Kidney epithelial cell (primary cell): ENCODE measurements at regions not wholly inside any gene's neighbourhood (a gene's known extent, or its start where the extent isn't known, plus 50 kb on each side); places are given as distances from the start of the nearest gene placed in this dataset.
A peak's percentile ranks its signal among the peaks of the same experiment; 100 is the strongest.

ENCODE experiments used
- DNase-seq: peaks from one replicate; pipeline ENCODE4 v3.0.0-alpha.2; 2010; ENCODE audit warnings: low read depth
- H3K27me3 ChIP-seq: 2 replicates; pipeline ENCODE4 v1.6.0; 2011; ENCODE audit warnings: low read length; ENCODE audit not compliant: control insufficient read depth, insufficient read depth
- H3K36me3 ChIP-seq: 2 replicates; pipeline ENCODE4 v1.5.1; 2011; ENCODE audit warnings: low read length; ENCODE audit not compliant: control insufficient read depth, insufficient read depth
- H3K4me3 ChIP-seq: 2 replicates; pipeline ENCODE4 v1.5.1; 2011; ENCODE audit warnings: low read depth, mild to moderate bottlenecking, control low read depth, low read length
- TF ChIP-seq, protein P1 (sequence below): IDR thresholded peaks from 2 replicates; pipeline ENCODE4 v1.5.1; 2011; ENCODE audit warnings: mild to moderate bottlenecking, moderate library complexity, low read length, control low read depth, inconsistent platforms; ENCODE audit not compliant: insufficient read depth, poor library complexity, severe bottlenecking

DNA sequence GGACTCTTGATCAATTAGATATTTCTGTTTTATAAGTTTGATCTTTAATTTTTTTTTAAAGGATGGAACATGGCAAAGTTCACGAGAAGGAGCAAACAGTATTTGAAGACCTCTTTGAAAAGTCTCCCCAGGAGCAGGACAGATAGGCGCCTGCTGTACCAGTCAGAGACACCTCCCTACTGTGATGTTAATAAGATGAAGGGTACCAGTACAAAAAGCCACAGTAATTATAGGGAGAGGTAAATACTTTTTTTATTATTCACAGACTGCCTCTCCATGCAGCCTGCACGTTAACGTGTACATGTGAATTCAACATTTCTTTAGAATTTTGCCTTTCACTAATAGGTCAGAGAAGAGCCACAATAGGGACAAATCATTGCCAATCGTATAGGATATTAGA, 146.5 kb upstream of the CDH6 start:
- H3K36me3 ChIP-seq: no peaks in the 10 kb centered on the region
- DNase-seq: no peak
- H3K4me3 ChIP-seq: no peak overlapping the region
- H3K27me3 ChIP-seq: no peaks in the 10 kb centered on the region
- TF ChIP-seq, protein P1, sequence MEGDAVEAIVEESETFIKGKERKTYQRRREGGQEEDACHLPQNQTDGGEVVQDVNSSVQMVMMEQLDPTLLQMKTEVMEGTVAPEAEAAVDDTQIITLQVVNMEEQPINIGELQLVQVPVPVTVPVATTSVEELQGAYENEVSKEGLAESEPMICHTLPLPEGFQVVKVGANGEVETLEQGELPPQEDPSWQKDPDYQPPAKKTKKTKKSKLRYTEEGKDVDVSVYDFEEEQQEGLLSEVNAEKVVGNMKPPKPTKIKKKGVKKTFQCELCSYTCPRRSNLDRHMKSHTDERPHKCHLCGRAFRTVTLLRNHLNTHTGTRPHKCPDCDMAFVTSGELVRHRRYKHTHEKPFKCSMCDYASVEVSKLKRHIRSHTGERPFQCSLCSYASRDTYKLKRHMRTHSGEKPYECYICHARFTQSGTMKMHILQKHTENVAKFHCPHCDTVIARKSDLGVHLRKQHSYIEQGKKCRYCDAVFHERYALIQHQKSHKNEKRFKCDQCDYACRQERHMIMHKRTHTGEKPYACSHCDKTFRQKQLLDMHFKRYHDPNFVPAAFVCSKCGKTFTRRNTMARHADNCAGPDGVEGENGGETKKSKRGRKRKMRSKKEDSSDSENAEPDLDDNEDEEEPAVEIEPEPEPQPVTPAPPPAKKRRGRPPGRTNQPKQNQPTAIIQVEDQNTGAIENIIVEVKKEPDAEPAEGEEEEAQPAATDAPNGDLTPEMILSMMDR: no peak

DNA sequence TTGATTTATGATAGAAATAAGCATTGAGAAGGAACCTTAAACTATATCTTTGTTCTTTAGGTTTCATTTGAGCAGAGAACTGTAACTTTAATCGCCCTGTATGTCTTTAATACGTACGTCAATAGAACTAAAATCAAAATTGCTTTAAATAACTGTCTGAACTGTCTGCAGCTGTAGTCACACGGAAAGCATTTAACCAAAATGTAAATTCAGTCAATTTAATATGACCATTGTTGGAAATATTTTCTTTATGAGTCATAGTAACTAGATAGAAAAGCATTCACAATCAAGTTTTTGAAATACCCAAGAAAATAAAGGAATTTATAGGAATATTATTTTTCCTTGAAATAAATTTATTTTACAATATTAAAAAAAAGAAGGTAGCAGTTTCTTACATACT, 157.1 kb upstream of the CDH6 start:
- TF ChIP-seq, protein P1: no peak
- DNase-seq: no peak
- no peak overlapping the region for H3K4me3 ChIP-seq
- H3K36me3 ChIP-seq: no peaks in the 10 kb centered on the region
- H3K27me3 ChIP-seq: no peaks in the 10 kb centered on the region

DNA sequence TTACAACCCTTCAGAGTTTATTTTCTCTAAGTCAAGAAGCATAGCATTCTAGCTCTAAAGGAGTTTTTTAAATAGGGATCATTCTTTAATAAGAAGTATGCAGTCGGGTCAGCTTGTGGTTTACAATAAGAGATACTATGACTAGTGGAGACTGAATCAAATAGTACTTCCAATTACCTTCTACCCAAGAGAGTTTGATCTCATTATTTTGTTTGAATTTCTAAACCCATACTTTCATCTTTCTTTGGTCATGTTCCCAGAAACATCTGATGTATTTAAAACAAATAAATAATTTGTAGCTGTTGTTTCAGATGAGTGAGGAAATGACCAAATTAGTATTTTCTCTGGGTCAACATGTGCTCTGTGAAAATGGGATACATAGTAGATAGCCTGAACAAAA, 160.2 kb upstream of the CDH6 start:
- Histone ChIP-seq H3K4me3 (no peak overlapping the region), H3K27me3 (no peaks in the 10 kb centered on the region), H3K36me3 (no peaks in the 10 kb centered on the region)
- TF ChIP-seq, protein P1: no peak
- DNase-seq: no peak

DNA sequence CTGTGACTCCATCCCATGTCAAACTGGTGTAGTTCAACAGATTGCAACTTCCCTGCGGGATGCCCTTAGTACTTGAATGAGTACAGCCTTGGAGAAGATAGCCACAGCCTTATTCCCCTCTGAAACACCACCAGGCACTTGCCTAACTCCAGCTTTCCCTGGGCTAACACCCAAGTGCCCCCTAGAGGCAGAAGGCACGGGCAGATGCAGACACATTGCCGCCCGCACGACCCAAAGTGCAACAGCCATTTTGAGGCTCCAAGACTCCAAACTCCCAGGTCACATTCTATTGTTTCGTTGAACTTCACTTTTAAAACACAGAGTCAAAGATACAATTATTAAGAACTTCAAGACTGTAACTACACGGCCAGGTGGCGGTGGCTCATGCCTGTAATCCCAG, 163.6 kb upstream of the CDH6 start:
- TF ChIP-seq, protein P1: no peak
- DNase-seq: no peak
- H3K4me3 ChIP-seq: no peak overlapping the region
- no peaks in the 10 kb centered on the region for H3K36me3 ChIP-seq
- no peaks in the 10 kb centered on the region for H3K27me3 ChIP-seq

DNA sequence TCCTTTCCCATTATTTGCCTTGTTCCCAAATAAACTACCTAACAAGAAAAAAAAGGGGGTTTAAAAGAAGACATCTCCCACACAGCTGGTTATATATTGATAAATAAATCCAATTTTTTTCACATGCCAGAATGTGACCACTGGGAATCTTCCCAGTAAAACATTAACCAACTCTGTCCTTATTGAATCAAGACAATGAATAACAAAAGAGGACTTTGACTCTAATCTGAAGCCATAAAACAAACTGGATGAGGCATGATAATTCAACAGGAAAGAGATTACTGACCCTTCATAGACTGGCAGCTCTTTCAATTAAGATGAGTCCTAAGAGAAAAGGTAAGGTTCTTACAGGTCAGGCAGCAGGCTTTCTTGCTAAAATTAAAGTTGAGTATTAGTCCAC, 165.8 kb upstream of the CDH6 start:
- no peaks in the 10 kb centered on the region for H3K27me3 ChIP-seq
- H3K4me3 ChIP-seq: no peak overlapping the region
- TF ChIP-seq, protein P1: no peak
- no peaks in the 10 kb centered on the region for H3K36me3 ChIP-seq
- DNase-seq: peak; percentile 50

DNA sequence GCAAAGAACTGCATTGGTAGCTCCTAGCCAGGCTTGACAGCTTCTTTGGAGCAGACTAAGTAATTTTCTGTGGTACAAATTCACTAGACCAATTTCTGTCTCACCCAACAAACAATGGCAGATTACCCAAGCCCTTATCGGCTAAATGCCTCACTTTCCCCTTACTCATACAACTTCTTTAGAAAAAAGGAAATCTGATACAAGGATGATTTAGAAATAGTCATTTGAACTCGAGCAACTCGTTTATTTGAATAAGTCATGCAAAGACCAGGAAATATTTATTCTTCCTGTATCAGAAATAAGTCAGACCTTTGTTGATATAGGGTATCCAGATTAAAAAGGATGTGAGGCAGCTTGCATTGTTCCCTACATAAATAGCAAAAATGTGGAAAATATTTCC, 170.4 kb upstream of the CDH6 start:
- TF ChIP-seq, protein P1: no peak
- peak; percentile 19 for DNase-seq
- no peaks in the 10 kb centered on the region for H3K36me3 ChIP-seq
- H3K4me3 ChIP-seq: no peak overlapping the region
- H3K27me3 ChIP-seq: no peaks in the 10 kb centered on the region
